ENCODE measurements at regions not wholly inside any gene's neighbourhood (a gene's known extent, or its start where the extent isn't known, plus 50 kb on each side); places are given as distances from the start of the nearest gene placed in this dataset.
"Not testable (repeated sequence)": the region's sequence is repeated elsewhere in the genome, so short reads cannot be mapped to it uniquely, and the experiment has no call there.

DNA sequence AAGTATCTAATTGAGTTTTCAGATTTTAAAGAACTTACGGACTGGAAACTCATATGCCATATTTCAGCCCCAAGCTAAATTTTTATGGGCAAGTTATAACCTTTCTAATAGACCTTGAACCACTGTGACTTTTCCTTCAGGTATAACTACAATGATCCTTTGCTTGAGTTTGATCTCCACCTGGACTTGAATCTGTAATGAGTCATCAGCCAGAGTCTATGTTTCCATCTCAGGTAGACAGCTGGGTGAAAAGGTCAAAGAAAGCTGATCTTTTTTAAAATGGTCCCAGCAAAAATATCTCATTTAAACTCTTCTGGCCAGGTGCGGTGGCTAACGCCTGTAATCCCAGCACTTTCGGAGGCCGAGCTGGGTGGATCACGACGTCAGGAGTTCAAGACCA is 88.4 kb upstream of the SGK1 start:
- DNase-seq (ENCODE audit: low read depth in 2 of 2): no peak

DNA sequence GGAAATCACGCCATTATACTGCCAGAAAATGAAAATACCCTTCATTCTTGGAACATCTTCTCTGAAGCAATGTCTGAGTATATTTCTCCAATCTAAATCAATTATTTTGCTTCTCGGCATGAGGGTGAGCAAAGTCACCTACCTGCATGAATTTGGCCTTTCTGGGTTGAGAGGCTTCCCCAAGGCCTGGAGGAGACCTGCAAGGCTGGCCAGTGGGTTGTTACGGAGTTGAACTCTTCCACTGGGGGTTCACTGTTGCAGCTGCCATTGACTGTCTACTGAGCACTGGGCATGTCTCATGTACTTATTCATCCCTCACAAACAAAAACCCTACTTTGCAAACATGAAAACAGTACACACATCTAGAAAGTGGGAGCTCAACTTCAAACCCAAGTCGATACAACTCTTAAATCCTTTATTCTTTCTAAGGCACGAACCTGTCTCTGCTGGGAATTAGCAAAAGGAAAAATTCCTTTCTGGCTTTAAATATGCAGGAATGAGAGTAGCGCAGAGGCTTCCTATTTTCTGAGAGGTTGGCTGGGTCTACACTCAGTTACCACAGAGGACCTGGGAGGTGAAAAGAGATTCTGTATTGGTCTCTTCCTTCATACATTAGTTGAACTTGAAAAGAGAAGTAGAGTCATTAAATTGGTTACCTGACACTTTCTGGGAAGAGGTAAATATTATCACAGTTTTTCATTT is 87.6 kb upstream of the SGK1 start:
- DNase-seq (ENCODE audit: low read depth in 2 of 2): no peak

DNA sequence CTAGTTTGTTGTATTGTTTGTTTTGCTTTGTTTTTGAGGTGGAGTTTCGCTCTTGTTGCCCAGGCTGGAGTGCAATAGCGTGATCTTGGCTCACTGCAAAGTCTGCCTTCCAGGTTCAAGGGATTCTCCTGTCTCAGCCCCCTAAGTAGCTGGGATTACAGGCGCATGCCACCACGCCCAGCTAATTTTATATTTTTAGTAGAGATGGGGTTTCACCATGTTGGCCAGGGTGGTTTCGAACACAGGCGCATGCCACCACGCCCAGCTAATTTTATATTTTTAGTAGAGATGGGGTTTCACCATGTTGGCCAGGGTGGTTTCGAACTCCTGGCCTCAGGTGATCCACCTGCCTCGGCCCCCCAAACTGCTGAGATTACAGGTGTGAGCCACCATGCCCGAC is 85.4 kb upstream of the SGK1 start:
- not testable (repeated sequence) for DNase-seq (ENCODE audit: low read depth in 2 of 2)

DNA sequence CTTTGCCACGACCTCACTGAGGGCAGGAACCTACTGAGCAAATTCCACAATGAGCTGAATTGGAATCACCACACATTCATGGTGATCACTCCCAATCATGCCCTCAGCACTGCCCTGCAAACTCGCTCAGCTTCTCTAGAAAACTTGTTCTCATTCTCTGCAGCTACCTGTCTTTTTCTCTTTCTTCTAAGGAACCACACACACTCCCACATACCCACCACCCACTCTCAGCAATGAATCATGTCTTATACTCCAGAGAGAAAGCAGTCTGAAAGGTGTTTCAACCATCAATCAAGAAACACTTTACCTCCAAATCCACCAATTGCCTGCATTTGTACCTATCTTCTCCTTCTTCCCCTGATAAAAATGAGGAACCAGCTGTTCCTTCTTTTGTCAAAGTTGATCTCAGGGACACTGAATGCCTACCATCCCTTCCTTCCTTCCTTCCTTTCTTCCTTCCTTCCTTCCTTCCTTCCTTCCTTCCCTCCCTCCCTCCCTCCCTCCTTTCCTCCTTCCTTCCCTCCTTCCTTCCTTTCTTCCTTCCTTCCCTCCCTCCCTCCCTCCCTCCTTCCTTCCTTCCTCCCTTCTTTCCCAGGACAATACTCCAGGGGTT is 84.6 kb upstream of the SGK1 start:
- DNase-seq (ENCODE audit: low read depth in 2 of 2): no peak

DNA sequence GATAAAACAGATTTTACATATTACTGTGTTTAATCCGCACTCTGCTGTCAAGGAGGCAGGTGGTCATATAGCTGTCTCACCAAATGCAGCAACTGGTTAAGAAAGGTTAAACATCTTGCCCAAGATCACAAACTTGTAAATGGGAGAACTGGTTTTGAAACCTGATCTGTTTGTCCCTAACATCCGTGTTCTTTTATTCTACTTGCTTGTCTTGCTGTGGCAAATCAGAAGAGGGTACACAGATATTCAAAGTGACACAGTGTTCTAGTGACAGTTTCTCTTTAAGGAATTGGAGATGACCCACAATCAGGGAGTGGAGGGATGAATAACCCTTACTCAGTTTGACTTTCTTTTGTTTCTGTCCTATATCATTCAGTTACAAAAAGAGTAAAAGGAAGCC is 83.0 kb upstream of the SGK1 start:
- DNase-seq (ENCODE audit: low read depth in 2 of 2): no peak

DNA sequence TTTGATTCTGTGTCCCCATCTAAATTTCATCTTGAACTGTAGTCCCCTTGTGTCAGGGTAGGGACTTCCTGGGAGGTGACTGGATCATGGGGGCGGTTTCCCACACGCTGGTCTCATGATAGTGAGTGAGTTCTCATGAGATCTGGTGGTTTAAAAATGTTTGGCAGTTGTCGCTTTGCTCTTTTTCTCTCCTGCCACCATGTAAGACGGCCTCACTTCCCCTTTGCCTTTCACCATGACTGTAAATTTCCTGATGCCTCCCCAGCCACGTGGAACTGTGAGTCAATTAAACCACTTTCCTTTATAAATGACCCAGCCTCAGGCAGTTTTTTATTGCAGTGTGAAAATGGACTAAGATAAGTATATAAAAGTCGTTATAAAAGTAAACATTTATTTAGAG is 80.5 kb upstream of the SGK1 start:
- DNase-seq (ENCODE audit: low read depth in 2 of 2): no peak

DNA sequence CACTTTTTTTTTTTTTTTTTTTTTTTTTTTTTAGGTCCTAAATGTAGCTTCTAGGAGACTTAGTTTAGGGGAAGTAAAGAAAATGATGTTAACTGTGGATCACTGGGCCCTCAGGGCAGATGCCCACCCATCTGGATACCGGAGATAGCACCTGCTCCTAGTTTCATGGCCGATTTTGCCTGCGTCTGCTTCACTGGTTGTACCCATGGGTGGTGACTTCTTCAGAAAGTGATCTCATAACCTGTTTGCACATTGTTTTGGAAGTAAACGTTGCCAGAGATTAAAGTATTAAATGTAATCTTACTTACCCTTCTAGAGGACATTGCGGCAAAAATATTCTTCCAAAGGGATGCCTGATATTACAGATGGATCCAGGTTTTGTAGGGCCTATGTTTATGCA is 79.8 kb upstream of the SGK1 start:
- DNase-seq (ENCODE audit: low read depth in 2 of 2): no peak

DNA sequence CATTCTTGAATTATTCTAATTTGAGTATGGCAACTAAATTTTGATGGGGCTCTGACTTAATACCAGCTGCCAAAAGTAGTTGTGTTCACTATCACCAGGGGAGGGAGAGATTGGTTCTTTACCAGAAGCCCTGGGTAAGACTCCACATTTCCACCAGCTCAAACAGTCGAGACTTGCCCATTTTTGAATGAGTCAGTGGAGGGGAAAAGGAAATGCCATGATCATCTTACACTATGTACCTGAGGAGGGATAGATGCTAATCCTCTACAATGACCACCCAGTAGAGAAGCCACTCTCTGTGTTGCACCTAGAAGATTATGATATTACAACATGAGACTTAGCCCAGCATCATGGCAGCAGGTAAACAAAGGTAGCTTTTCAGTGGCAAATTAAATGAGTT is 77.0 kb upstream of the SGK1 start:
- no peak for DNase-seq (ENCODE audit: low read depth in 2 of 2)

DNA sequence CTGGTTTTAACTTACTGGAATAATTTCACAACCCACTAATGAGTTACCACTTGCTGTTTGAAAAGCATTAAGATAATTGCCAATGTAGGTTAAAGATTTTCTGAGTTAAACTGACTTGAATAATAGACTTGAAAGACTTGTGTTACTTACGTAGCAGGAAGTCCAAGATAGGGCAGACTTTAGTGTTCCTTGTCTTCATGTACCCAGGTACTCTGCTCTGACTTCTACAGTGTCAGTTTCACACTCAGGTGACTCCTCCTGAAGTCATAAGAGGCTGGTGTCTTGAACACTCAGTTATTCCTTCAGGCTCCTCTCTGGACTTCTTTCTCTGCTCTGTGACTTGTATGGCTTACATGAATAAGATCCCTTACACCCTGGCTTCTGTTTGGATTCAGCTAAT is 76.3 kb upstream of the SGK1 start:
- DNase-seq (ENCODE audit: low read depth in 2 of 2): no peak

DNA sequence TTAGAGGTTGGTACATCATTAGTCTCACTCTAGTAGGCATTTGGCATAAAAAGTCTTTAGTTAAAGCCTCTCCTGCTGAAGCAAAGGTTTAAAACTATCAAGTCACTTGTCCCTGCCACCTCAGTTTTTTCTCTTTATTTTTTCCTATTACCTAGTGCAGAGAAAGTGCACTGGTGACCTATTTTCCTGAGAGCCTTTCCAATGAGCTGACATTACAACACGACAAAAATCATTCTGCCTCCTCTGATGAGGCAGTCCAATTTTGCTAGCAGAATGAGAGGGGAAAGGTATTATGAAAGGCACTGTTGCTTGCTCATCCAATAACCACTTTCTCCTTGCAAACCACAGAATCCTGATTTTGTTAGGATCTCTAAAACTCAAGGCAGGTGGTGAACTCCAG is 73.3 kb upstream of the SGK1 start:
- no peak for DNase-seq (ENCODE audit: low read depth in 2 of 2)

DNA sequence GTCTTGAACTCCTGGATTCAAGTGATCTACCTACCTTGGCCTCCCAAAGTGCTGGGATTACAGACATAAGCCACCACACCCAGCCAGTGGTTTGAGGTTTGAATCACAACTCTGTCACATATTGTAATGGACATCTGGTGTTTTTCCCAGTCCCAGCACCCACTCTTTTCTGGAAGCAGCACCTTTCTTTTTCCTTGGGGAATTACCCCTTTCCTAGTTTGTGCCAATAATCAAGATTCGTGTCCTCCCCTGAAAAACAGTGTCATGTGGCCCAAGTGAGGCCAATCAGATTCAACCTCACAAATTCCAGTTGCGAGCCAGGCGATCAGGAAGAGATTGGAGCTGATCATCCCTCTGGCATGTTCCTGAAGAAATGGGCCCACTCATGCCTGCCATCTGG is 71.7 kb upstream of the SGK1 start:
- DNase-seq (ENCODE audit: low read depth in 2 of 2): no peak

DNA sequence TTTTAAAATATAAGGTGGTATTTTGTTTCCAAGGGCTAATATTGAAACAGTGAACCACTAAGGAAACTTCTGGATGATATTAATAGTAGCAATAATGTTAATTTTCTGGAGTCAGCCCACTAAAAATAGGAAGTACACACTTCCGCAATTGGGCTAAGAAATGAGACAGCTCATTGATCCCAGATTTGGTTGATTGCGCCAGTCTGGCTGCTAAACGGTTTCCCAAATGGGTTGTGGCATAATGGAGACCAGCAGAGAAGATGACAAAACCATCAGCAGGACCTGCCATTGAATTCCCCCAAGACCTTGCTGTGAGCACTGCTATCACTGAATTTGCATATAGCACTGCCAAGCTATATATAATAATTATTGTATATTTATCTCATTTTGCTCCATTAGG is 71.2 kb upstream of the SGK1 start:
- DNase-seq (ENCODE audit: low read depth in 2 of 2): no peak

DNA sequence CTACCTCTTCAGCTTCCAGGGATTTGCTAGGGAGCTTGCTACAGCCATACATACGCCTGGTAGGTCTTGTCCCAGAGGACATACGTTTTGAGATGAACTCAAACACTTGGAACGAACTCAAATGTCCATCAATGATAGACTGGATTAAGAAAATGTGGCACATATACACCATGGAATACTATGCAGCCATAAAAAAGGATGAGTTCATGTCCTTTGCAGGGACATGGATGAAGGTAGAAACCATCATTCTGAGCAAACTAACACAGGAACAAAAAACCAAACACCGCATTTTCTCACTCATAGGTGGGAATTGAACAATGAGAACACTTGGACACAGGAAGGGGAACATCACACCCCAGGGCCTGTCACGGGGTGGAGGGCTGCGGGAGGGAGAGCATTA is 68.6 kb upstream of the SGK1 start:
- not testable (repeated sequence) for DNase-seq (ENCODE audit: low read depth in 2 of 2)

DNA sequence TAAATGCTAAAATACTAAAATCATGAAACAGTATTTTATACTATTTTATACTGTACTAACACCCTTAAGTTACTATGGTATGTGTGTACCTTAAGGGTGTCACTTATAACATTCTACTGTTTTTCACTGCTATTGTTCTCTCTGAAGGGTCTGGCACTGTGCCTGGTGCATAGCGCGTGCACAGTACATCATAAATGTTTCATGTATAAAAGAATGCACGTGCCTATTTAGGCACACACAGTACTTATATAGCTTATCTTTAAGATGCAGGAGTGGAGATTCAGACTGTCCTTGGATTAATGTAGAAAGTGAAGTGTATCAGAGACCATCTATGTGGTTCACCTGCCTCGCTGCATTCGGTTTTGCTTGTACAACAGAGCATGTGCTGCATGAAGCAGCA is 64.0 kb upstream of the SGK1 start:
- no peak for DNase-seq (ENCODE audit: low read depth in 2 of 2)

DNA sequence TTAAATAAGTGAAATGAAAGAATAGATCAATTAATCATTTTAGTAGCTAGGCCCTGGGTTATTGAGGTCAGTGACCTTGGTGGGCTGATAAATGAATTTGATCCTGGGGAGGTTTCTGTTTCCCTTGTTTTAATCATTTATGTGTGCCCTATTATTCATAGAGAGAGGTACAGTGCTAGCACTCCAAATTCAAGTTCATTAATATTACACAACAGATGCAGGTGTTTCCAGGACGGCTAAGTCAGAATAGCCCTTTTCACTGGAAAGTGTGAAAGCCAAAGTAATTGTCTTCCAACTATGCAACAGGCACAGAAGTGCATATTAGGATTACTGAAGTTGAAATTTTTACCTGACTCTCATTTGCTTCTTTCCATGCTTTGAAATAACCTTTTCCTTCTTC is 61.7 kb upstream of the SGK1 start:
- DNase-seq (ENCODE audit: low read depth in 2 of 2): no peak

DNA sequence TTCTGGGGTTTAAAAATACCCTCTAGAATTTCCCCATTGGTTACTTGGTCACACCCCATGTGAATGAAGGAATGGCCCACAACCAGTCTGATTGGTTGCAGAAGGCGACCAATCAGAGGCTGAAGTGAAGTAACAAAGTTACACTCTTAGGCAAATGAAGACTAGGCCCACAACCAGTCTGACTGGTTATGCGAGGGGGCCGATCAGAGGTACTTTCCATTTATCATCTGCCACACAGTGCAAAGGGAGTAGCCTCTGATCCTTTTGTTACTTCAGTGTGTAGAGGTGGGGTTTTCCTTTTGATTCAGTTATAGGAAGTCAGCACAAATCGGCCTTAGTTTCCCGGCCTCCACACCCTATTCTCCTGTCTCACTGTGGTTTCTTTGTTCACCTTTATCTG is 61.2 kb upstream of the SGK1 start:
- no peak for DNase-seq (ENCODE audit: low read depth in 2 of 2)

DNA sequence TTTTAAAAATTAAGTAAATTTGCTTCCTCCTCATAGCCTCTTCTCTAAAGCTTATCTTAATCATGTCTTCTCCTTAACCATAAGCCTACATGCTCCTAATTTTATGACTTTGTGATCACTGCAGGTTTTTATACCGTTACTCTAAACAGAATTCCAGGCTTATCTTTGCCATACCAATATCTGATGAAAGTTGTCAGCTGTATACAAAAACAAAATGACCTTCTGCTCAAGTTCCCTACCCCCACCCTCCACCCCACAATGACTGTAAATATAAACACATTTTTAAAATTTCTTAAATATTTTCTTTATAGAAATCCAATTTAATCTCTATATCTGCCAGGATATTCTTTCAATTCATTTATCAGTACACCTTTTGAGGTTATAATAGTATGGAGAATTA is 60.5 kb upstream of the SGK1 start:
- DNase-seq (ENCODE audit: low read depth in 2 of 2): no peak

DNA sequence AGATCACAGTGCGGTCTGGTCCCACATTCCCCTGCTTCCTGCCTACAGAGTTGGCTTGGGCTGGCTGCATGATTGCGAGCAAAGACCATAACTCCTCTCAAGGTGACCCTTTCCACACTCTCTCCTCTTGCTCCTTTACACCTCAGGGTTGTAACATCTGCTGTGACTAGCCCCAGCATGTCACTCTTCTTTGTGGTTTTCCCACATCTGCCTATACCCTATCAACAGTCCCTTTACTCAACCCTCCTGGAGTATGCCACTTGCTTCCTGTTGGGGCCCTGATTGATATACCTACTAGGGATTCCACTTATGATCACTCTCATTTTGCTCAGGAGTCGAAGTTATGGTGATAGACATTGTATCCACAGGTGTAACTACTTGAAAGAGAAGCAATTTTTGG is 58.9 kb upstream of the SGK1 start:
- no peak for DNase-seq (ENCODE audit: low read depth in 2 of 2)

DNA sequence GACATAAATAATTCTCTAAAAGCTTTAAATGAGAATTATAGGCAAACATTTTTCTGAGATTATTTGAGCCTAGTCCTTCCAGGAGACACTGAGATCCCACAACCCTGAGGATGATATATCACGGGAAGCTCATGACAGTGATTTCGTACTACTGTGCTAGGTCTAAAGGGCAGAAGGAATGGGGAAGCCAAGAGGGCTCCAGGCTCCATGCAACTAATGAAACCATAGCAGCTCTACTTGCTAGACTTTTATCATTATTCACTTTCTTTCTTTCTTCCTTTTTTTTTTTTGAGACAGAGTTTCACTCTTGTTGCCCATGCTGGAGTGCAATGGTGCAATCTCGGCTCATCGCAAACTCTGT is 57.3 kb upstream of the SGK1 start:
- no peak for DNase-seq (ENCODE audit: low read depth in 2 of 2)

DNA sequence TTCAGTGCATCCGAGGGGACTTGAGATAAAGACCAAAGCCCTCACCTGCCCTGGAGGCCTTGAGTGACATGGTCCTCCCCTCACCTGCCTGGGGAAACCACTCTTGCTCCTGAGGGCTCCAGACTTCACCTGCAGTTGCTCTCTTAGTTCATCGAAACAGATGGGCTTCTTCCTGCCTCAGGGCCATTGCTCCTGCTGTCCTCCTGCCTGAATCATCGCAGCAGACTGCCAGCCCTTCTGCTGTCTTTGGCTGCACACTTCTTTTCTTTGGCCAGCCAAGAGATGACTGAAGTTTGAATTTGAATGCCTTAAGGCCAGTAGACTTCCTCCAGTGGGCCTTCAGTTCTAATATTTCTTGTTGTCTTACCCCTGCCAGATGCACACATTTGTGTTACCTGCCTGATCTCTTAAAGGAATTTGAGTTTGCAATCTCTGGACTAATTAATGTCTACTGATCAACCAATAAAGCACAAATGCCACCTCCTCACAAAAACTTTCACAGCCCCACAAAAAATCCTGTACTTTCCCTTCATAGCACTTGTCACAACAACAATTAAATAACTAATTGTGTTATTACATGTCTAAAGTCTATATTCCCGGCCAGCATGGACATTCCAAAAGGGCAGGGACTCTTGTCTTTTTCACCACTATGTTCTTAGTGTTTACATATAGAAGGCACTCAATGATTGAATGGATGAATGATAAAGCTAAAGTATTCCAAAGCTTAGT is 56.7 kb upstream of the SGK1 start:
- DNase-seq (ENCODE audit: low read depth in 2 of 2): no peak

DNA sequence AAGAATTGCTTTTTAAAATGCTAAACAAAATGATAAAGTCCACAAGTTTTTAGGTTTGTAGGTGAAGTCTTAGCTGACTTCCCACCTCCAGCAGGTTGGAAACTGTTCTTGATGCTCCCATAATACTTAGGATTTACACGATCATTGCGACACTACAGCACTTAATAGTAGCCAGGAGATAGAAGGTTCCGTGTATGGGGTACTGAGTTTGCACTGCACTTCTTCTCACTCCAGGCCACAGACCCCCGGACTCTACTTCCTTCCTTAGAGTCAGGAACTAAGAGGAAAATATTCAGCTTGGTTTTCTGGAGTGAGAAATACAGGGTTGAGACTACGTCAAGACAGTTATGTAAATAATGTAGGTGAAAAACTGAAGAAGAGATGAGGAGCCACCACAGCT is 56.1 kb upstream of the SGK1 start:
- no peak for DNase-seq (ENCODE audit: low read depth in 2 of 2)

DNA sequence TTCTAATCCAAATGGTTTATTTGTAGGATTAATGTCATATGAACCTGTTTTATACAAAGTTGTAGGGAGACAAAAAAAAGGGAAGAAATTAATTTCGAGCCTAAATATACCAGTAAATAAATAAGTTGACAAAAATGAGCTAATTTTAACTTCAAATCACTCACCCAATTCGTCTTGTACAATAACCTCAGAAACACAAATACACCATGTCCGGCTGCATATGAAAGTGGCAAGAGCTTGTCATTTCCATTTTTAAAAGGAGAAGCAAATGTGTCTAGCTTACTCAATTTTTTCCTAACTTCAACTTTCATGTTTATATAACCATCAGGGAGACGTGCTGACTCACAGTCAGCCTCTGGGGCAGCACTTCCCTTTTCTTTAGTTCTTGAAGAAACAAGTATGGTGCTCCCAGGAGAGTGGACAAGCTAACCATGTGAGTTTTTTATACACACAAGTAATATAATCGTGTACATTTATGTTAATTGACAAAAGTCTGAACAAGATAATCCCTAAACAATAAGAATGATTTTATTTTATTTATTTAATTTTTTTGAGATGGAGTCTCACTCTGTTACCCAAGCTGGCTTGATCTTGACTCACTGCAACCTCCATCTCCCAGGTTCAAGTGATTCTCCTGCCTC is 55.5 kb upstream of the SGK1 start:
- peak; percentile 41 to 44 for DNase-seq (ENCODE audit: low read depth in 2 of 2)
